ENCODE measurements at regions not wholly inside any gene's neighbourhood (a gene's known extent, or its start where the extent isn't known, plus 50 kb on each side); places are given as distances from the start of the nearest gene placed in this dataset.

- Histone ChIP-seq H3K4ac (ENCODE audit: low read depth, low read length) (no peak overlapping the region), H4K20me1 (ENCODE audit: control insufficient read depth, insufficient read depth, insufficient read length) (no peaks in the 10 kb centered on the region), H2BK120ac (ENCODE audit: low read depth, low read length, poor library complexity, severe bottlenecking) (no peak overlapping the region), H3K27me3 (ENCODE audit: insufficient read depth, low read length) (no peaks in the 10 kb centered on the region), H3K79me1 (ENCODE audit: insufficient read depth, low read depth, low read length, poor library complexity, severe bottlenecking) (no peaks in the 10 kb centered on the region), H2AK5ac (ENCODE audit: insufficient read length, low read length) (no peak overlapping the region), H4K5ac (ENCODE audit: insufficient read length, low read depth, low read length) (no peak overlapping the region), H3K79me2 (ENCODE audit: insufficient read depth, low read length) (no peaks in the 10 kb centered on the region), H3K4me2 (ENCODE audit: insufficient read depth, insufficient read length, low read length) (no peak overlapping the region), H3T11ph (ENCODE audit: low read length) (no peak overlapping the region), H4K91ac (ENCODE audit: insufficient read length, low read depth, low read length) (no peak overlapping the region), H2BK15ac (ENCODE audit: low read depth, low read length) (no peak overlapping the region), H4K8ac (replicated peaks; ENCODE audit: insufficient read length, low read depth, low read length) (no peak overlapping the region), H3K27ac (ENCODE audit: insufficient read length, low read depth, low read length) (no peak overlapping the region), H3K9ac (ENCODE audit: extremely low read depth, insufficient read length, low read length) (no peak overlapping the region), H3K9me3 (ENCODE audit: control insufficient read depth, low read depth, low read length) (no peaks in the 10 kb centered on the region), H2BK20ac (ENCODE audit: low read depth, low read length, poor library complexity, severe bottlenecking) (no peak overlapping the region), H2AFZ (ENCODE audit: low read length) (no peak overlapping the region), H3K56ac (ENCODE audit: insufficient read length, low read depth, low read length) (no peak overlapping the region), H2BK5ac (ENCODE audit: insufficient read length, low read length) (no peak overlapping the region), H3K23me2 (ENCODE audit: insufficient read length, low read depth, low read length, poor library complexity, severe bottlenecking) (no peaks in the 10 kb centered on the region), H3K14ac (ENCODE audit: insufficient read depth, low read length) (no peak overlapping the region), H3K23ac (ENCODE audit: insufficient read length, low read depth, low read length) (no peak overlapping the region), H3K18ac (ENCODE audit: insufficient read length, low read depth, low read length) (no peak overlapping the region), H2BK12ac (ENCODE audit: insufficient read length, low read depth, low read length) (no peak overlapping the region), H3K4me1 (ENCODE audit: insufficient read depth, low read length) (no peaks in the 10 kb centered on the region)
- Mint-ChIP-seq H3K36me3 (ENCODE audit: insufficient read depth in 1 of 3, low read depth in 3 of 3) (no peaks in the 10 kb centered on the region), H3K27me3 (ENCODE audit: low read depth) (no peaks in the 10 kb centered on the region), H3K4me1 (no peaks in the 10 kb centered on the region), H3K27ac (no peak overlapping the region; a peak in 1 of 7 replicates), H3K9me3 (no peaks in the 10 kb centered on the region), H3K4me3 (no peak overlapping the region)
- DNase-seq, result no peak
- WGBS (ENCODE audit: extremely low coverage, insufficient read length, low lambda C conversion rate), result no CpG with 5 or more reads among the region's 1 CpG
- no peak for TF ChIP-seq CTCF (conservative IDR thresholded peaks at IDR 0.05)
Observed at GRCh38 chr3:161987933-161988332, 491.3 kb downstream of the OTOL1 start.

All from H9 (cell line).